OCI-LY3 (cell line): ENCODE measurements at regions not wholly inside any gene's neighbourhood (a gene's known extent, or its start where the extent isn't known, plus 50 kb on each side); places are given as distances from the start of the nearest gene placed in this dataset.

ENCODE experiments used
- EZH2phosphoT487 ChIP-seq: fragments of 200-600 bp; shearing (Covaris generic); IDR thresholded peaks from 2 replicates; pipeline ENCODE4 v1.6.1; 2018; ENCODE audit warnings: antibody characterized with exemption, mixed run types, low read depth
- TF ChIP-seq, protein P1 (sequence below): fragments of 200-600, 300-600 bp; sonication (generic); IDR thresholded peaks from 2 replicates; pipeline ENCODE4 v1.5.1; 2014; ENCODE audit warnings: antibody characterized with exemption, low read length, low read depth

DNA sequence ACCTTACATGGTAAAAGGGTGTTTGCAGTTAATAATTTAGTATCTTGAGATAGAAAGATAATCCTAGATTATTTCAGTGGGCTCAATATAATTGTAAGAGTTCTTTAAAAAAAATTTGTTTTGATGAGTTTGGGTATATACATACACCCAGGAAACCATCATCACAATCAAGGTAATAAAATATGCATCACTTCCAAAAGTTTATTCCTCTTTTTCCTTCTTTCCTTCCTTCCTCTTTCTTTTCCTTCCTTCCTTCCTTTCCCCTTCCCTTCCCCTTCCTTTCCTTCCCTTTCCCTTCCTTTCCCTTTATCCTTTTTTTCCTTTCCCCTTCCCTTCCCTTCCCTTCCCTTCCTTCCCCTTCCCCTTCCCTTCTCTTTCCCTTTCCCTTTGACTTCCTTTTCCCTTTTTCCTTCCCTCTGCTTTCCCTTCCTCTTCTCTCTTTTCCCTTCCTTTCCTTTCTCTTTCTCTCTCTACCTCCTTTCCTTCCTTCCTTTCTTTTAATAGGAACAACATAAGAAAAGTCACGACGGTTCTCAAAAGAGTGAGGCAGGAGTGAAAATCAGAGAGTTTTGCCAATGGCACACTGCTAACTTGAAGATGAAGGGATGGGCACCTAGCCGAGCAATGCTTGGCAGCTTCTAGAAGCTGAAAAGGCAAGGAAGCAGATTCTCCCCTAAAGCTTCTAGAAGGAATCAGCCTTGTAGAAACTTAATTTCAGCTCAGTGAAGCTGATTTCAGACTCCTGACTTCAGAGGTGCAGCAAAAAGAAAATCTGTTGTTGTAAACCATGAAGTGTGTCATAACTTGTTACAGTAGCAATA, 2050.2 kb upstream of the AGA start:
- TF ChIP-seq, protein P1, sequence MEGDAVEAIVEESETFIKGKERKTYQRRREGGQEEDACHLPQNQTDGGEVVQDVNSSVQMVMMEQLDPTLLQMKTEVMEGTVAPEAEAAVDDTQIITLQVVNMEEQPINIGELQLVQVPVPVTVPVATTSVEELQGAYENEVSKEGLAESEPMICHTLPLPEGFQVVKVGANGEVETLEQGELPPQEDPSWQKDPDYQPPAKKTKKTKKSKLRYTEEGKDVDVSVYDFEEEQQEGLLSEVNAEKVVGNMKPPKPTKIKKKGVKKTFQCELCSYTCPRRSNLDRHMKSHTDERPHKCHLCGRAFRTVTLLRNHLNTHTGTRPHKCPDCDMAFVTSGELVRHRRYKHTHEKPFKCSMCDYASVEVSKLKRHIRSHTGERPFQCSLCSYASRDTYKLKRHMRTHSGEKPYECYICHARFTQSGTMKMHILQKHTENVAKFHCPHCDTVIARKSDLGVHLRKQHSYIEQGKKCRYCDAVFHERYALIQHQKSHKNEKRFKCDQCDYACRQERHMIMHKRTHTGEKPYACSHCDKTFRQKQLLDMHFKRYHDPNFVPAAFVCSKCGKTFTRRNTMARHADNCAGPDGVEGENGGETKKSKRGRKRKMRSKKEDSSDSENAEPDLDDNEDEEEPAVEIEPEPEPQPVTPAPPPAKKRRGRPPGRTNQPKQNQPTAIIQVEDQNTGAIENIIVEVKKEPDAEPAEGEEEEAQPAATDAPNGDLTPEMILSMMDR: no peak
- no peak for TF ChIP-seq EZH2phosphoT487
